Stimulated activated CD4-positive, alpha-beta T cell treated with anti-CD3 and anti-CD28 coated beads, Interleukin-4, amount 100 ng/mL, for 24 hours (primary cell): ENCODE measurements at regions not wholly inside any gene's neighbourhood (a gene's known extent, or its start where the extent isn't known, plus 50 kb on each side); places are given as distances from the start of the nearest gene placed in this dataset.
A peak's percentile ranks its signal among the peaks of the same experiment; 100 is the strongest.

ENCODE experiments used
- DNase-seq: peaks from one replicate; pipeline ENCODE4 v3.0.0-alpha.2; 2020

DNA sequence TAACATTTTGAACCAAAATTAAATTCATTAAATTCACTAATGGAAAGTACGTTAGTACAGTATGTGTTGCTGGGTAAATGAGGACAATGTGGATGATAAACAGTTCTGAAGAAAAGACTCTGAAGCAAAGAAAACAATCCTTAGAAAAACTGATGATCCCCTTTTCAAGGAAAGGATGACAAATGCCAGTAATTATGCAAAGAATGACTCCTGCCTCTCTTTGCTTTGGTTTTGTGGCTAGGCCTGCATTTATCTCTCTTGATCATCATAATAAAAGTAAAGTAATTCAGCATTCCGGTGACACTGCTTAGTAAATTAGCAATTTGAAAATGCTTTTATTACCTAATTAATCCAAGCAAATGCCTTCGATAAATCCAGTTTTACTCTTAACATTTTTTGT, 652.2 kb upstream of the DIPK2B start:
- DNase-seq = peak; percentile 7

DNA sequence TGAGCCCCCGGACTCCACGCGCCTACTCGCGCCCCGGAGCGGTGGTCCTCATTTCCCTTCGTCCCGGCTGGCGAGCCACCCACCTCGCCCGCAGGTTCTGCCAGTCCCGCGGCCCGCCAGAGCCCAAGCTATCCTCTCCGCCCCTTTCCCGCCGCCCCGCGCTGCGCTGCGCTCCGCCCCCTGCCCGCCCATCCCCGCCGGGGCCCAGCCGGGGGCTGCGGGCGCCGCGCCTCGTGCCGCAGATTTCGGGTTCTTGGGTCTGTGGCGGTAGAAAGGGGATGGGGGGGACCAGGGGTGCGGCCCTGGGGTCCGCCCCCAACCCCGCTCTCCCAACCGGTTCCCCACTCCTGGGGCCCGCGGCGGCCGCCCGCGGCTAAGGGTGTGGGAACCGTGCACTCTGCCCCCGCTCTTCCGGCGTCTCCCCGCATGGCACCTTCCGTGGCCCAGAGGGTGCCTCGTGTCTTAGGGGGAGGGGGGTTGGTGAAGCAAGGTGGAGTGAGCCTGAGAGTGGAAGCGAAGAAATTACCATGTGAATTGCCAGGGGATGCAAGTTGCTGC, 650.8 kb upstream of the DIPK2B start:
- peak; percentile 64 for DNase-seq

DNA sequence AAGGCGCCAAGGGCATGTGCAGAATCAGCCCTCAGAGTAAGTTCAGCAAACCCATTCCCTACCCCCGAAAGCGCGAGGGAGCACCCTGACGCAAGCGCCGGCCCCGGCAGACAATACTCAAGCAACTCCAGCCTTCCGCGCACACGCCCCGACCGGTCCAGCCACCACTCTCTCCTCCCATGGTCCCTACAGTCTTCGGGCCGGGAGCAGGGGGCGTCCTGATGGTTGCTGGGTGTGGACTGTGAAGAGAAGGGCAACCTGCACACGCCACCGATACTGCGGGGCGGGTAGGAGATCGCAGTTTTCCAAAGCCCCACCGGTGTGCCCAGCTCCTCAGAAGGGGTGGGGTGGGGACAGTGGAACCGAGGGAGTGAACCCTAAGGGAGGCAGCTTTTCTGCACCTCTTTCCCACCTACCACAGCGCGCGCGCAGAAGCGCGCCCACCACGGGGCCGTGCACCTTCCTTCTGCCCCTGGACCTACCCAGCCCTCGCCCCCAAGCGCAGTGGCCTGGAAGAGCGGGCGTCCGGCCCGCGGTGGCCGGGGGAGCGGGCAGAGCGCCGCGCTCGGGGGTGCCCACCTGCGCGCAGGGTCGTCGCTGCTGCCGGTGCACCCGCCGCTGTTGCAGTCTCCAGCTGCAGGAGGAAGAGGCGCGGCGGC, 650.2 kb upstream of the DIPK2B start:
- peak; percentile 30 for DNase-seq

DNA sequence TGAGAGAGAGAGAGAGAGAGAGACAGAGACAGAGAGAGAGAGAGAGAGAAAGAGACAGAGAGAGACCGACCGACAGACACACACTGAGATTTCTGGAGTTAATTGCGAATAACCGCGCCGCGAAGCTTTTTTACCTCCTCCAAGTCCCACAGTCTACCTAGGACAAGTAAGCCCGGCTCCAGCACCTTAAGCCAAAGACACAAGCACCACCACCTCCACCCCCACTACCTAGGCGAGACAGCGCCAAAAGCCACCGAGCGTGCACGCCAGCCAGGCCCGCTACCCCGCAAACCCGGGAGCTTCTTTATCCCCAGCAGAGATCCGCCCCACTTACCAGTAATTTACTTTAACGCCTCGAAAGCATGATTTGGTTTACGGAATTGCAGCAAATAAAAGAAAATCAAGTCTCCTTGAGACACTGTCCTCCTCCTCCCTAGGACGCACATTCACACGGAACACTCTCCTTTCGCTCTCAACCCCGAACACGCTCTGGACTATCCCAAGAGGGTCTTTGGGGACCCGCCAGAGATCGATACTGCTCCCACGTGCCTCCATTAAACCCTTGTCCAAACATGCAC, 649.6 kb upstream of the DIPK2B start:
- DNase-seq = peak; percentile 32

DNA sequence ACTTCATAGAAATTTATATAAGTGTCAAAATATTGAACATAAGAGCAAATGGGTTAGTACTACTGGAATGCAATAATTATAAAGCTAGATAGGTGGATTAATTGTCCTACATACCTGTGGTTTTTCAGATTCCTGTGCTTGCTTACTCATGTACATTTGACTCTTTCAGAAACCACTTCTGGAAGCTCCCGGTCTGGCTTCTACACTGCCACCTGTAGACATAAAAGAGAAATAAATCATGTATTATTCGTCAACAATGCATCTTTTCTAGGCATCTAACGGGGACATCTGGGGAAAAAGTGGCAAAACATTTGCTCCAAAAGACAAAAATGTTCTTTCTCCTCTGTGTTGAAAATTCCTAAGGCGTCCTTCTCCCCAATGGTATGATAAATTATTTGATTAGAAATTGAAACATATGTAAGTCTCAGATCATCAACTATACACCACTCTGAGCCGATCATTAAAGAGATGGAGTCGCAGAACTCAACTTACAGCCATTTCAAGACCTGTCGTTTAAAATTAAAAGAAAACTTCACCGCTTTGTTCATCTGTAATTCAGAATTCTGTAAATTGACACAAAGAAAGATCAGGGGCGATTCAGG, 648.7 kb upstream of the DIPK2B start:
- peak; percentile 35 for DNase-seq

DNA sequence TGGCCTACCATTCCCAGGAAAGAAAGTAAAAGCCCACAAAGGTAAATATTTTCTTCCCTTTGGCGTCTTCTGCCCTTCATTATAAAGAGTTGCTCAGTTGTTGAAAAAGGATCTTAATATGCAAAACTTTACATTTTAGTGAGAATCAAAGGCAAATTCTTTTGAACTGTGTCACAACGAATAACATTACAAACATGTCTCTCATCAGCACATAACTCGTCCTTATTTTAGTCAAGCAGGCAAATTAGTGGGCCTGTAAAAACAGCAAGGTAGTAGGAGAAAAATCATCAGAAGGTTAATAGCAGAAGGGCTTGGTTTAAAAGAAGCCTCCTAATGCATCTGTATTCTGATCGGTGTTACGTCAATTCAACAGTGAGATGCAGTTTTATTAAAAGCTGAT, 647.3 kb upstream of the DIPK2B start:
- DNase-seq = no peak

DNA sequence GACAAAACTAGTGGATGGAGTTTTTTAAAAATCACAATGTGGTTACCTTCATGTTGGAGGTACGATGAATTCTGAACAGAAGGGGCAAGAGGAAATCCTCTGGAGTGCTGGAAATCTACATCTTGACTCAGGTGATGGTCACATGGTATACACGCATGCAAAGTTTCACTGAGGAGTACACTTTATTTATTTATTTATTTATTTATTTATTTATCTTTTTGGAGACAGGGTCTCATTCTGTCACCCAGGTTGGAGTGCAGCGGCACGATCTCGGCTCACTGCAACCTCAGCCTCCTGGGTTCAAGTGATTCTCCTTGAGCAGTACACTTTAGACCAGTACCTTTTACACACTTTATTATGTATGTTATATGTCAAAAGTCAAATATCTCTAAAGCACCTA, 645.7 kb upstream of the DIPK2B start:
- DNase-seq = no peak

DNA sequence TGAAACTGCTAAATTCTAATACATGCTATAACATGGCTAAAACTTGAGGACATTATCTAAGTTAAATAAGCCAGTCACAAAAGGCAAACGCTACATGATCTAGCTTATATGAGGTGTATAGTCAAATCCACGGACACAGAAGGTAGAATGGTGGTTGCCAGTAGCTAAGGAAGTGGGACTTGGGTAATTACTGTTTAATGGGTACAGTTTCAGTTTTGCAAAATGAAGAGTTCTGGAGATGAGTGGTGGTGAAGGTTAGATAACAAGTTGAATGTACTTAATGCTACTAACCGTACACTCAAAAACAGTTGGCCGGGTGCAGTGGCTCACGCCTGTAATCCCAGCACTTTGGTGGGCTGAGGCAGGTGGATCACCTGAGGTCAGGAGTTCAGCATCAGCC, 644.5 kb upstream of the DIPK2B start:
- DNase-seq = peak; percentile 4

DNA sequence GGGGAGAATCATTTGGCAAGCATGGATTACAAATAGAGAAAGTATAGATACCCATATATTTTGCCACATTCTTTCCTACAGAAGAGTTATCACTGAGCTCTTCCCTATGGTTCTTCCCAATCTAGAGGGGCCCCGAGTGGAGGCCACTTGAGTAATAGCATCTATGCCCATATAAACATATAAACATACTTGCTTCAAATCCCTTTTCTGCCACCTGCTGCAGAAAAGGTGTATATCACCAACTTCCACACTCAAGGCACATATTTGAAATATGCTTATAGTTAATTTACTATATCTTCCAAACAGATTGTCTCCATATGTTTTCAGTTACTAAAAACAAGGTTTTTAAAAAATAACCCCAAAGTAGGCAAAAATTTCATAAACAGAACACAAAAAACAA, 642.8 kb upstream of the DIPK2B start:
- no peak for DNase-seq

DNA sequence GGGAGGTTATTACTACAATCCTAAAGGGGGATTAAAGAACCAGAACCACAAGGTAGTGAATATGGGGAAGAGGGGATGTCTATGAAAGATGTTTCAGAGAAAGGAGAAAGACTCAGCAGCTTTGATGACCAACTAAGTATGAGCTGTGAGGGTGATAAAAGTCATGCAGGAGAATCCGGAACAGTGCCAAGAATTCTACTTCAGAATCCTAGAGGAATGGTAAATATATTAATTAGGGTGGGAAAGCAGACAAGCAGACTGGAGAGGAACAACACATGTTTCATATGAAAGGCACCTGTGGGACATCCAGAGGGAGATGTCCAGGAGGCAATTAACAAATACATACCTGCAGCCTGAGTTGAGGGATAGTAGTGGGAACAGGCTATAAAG, 642.2 kb upstream of the DIPK2B start:
- DNase-seq = no peak

DNA sequence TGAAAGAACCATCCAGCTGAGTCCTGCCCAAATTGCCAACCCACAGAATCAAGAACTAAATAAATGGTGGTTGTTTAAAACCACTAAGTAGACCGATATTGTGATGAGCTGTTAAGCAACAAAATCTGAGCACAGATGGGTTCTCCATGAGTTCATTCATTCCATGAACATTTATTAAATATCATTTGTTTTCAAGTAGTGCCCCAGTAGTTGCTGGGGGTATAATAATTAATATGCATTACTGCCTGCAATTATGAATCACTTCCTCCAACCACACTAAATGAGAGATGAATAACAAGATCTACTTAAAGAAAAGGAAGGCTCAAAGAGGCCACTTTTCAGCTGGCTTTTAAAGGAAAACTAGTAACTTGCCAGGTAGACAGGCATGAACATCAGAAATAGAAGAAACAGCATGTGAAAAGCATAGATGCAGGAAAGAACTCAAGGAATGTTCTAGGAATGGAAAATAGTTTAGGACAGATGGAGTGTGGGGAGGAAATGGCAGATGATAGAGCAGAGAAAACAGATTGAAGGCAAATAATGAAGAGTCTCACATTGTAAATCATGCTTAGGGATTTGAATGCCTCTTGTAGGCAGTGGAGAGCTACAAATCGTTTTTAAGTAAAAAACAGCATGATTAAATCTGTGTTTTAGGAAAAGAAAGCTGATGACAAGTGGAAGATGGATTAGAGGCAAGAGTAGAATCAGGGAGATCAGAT, 641.7 kb upstream of the DIPK2B start:
- no peak for DNase-seq

DNA sequence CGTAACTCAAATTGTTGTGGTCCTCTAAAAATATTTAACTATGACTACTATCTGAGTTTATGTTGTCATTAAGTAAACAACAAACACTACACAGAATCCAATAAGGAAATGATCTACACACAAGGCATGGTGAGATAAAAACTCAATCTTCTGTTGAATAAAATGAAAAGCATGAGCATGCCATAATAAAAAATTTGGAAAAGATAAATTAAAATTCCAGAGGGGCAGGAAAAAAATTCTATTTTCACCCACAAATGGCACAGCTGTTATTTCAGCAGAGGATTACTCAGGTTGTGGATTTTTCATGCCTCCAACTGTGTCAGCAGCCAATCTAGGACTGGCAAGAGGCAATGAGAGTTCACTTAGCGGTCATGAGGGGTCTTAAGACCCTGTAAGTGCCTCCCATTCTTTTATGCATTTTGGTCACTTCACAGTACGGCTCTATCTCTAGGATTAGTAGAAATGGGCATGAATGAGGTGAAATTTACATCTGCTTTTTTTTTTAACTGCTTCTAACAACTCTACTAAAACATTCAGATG, 639.8 kb upstream of the DIPK2B start:
- no peak for DNase-seq

DNA sequence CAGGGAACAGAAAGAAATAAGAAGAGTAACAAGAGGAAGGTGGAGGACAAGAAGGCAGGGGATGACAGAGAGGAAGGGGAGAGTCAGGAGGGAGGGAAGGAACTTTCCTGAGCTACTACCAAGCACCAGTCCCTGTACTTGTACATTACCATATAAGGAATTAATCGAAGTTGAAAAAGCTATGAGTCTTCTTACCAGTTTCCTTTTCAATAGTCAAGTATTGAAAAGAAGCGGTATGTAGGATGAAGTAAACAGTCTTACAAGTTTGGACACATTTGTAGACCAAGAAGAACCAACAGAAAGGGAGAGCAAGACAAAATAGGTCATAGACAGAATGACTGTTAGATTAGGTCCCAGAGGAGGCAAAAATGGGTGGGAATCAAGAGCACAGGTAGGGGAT, 629.7 kb upstream of the DIPK2B start:
- DNase-seq = no peak

DNA sequence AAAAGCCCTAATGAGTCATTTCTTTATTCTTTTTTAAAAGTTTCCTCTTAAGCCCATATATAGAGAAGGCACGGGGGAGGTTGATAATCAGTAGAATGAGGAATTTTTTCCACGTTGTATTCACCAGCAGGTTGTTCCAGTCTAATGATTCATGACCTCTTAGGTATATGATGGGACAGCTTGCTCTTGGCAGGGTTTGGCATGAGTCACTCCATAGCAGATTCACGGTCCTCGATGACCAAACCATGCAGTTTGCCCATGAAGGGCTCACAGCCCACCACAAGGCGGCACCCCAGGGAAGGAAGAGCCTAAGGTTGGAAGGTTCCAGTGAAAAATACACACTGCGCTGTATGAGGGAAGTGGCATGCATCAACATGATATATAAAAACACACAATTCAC, 623.8 kb upstream of the DIPK2B start:
- peak; percentile 71 for DNase-seq

DNA sequence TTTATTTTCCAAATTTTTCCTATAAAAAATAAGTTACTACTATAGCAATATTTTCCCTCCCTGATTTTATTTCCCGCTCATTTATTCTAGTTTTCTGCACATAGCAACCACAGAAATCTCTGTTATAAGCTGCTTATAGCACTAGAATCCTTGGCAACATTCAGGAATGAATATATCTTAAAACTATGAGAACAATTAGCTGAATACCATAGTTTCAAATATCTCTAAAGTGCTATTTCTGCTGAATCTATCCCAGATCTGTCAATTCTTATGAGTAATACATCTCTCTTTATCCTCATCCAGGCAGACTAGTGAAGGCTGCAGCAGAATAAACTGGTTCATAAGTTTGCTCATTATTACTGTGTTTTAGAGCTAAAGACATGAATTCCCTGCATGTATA, 622.9 kb upstream of the DIPK2B start:
- DNase-seq = no peak

DNA sequence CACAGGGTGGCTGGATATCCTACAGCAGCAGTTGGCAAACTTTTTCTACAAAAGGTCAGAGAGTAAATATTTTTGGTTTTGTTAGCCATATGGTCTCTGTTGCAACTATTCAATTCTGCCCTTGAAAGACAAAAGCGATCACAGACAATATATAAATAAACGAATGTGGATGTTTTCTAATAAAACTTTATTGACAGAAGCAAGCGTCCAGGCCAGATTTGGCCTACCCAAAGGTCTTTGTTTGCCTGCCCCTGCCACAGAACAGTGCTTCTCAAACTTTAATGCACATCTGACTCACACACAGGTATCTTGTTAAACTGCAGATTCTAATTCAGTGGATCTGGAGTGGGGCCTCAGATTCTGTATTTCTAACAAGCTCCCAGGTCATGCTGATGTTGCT, 621.4 kb upstream of the DIPK2B start:
- no peak for DNase-seq

DNA sequence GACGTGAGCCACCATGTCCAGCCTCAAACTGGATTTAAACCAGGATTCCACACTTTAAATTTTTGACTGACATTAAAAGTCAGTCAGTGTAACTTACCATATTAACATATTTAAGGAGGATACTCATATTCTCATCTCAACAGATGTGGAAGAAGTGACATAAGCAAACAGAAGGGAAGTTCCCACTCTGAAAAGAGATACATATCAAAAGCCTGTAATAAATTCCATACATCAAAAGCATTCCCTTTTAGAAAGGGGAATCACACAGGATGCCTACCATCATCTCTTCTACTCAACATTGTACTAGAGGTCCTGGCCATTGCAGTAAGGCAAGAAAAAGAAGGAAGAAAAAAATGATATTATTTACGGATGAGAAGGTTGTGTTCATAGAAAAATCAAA, 618.2 kb upstream of the DIPK2B start:
- no peak for DNase-seq

DNA sequence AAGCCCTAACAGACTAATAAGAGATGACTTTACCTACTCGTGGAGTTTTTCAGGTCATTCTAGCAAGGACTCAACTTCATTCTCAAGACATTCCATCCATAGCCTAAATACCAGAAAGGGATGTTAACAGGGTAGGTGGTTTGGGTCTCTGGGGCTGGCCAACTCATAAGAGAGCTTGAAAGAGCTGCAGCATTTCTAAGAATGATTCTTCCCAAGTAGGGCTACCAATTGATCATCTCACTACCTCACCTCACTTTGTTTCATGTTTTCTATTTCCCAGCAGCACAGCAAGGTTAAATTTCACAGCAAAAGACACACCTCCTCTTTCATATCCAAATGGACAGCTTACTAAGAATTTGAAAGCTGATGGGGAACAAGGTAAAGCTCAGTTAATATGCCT, 614.8 kb upstream of the DIPK2B start:
- DNase-seq = no peak

DNA sequence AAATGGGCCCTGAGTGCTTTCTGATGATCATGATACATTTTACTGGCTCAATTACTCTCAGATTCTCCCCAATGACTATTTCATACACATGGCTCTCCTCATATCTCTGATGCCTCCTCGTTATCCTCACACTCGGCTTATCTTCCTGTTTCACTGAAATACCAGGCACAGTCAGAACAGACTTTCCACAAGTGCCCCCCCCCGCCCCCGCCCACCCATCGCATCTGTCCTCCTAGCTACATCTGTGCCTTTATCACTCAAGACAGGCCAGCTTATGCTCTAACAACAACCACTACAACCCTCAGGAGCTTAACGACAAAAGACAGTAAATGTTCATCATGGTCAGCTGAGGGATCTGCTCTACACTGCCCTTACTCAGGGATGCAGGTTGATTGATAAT, 610.6 kb upstream of the DIPK2B start:
- DNase-seq = no peak

DNA sequence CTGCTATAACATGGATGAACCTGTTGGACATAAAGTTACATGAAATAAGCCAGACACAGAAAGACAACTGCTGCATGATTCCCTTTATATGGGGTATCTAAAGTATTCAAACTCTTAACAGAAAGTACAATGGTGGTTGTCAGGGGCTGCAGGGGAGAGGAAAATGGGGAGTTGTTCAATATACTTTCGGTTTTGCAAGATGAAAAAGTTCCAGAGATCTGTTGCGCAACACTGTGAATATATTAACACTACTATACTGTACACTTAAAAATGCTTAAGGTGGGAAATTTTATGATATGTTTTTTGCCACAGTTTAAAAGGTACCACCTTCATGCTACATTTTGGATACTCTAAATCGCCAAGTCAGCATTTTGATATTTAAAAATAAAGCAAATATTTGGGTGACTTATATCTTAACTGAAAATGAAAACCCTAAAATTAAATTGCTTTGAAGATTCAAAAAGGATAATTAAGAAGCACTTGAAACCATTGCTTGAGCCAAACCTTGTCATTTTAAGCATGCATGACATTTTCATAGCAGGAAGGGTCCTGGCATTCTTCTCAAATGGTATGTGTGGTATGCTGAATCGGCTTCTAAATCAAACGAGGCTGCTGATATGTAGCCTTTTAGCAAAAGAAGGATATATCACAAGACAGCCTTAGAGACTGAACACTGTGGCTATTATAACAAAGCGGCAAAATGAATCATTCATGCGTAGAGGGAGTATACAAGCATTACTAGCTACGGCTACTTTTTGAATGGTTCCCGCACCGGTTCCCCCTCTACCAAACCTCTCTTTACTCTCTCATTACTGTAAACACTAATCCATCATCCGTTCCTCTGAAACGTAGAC, 607.1 kb upstream of the DIPK2B start:
- no peak for DNase-seq

DNA sequence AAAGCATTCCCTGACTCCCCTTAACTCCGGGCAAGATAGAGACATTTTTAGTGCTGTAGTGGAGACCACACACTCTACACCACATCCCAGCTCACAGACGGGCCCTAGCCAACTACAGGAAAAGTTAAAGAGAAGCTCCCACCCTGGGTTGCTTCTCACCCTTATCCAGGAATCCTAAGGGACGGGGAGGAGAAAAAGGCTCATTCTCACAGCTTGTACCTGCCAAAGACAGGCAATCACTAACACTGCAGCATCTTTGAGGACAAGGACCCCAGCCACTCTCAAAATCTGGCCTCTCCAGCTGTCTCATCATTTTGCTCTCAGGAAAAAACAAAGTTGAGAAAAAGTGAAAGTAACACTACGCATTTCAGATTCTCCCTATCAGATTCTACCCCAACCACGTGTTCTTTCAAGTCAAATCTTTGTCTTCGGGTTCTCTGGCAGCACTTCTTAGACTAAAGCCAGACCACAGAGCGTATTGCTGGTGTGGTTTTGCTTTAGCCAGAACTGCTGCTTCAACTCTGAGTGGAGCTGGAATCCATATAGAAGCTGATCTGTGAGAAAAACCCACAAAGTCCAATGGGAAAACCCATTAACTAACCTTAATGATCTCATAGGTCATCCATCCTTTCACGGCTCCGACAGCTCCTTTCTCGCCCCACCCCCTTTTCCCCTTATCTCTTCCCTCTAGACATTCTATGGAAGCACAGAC, 605.9 kb upstream of the DIPK2B start:
- peak; percentile 62 for DNase-seq

DNA sequence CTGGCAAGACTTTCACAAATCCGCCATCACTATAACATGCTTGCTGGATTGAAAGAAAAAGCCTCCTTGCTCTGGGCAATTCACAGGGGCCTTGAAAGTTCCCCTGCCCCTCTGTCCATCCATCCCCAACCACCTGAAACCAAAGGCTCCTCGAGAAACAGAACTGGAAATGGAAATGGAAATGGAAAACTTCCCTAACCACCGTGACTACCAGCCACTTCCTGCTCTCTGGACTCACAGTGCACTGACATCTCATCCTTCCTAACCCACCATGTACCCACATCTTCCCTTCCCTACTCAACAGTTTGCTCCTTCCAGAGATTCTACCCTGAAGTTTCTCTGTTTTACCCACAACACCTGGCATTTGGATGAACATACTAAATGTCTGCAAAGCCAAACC, 603.6 kb upstream of the DIPK2B start:
- no peak for DNase-seq
